ENCODE measurements at regions not wholly inside any gene's neighbourhood (a gene's known extent, or its start where the extent isn't known, plus 50 kb on each side); places are given as distances from the start of the nearest gene placed in this dataset.
A peak's percentile ranks its signal among the peaks of the same experiment; 100 is the strongest.

GRCh38 chr20:55790178-55790577 is 215.1 kb downstream of the CBLN4 start:
- no peak overlapping the region for H3K27ac ChIP-seq
- no peak for DNase-seq
- TF ChIP-seq, protein P1, sequence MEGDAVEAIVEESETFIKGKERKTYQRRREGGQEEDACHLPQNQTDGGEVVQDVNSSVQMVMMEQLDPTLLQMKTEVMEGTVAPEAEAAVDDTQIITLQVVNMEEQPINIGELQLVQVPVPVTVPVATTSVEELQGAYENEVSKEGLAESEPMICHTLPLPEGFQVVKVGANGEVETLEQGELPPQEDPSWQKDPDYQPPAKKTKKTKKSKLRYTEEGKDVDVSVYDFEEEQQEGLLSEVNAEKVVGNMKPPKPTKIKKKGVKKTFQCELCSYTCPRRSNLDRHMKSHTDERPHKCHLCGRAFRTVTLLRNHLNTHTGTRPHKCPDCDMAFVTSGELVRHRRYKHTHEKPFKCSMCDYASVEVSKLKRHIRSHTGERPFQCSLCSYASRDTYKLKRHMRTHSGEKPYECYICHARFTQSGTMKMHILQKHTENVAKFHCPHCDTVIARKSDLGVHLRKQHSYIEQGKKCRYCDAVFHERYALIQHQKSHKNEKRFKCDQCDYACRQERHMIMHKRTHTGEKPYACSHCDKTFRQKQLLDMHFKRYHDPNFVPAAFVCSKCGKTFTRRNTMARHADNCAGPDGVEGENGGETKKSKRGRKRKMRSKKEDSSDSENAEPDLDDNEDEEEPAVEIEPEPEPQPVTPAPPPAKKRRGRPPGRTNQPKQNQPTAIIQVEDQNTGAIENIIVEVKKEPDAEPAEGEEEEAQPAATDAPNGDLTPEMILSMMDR (IDR thresholded peaks at IDR 0.05), result no peak
- no peak for TF ChIP-seq POLR2A (IDR thresholded peaks at IDR 0.05)
- H3K9me3 ChIP-seq, result no peaks in the 10 kb centered on the region
- no peaks in the 10 kb centered on the region for H3K27me3 ChIP-seq
- intact Hi-C loops (cut with DNase I), result no loop called here
- no peak overlapping the region for H3K4me3 ChIP-seq
- H3K36me3 ChIP-seq, result no peaks in the 10 kb centered on the region
- H3K4me1 ChIP-seq, result no peaks in the 10 kb centered on the region
- ATAC-seq, result no peak
- WGBS, 4 donors, result 63 to 76% (median 71%) methylated on average over 6 of the region's 6 CpGs

DNA sequence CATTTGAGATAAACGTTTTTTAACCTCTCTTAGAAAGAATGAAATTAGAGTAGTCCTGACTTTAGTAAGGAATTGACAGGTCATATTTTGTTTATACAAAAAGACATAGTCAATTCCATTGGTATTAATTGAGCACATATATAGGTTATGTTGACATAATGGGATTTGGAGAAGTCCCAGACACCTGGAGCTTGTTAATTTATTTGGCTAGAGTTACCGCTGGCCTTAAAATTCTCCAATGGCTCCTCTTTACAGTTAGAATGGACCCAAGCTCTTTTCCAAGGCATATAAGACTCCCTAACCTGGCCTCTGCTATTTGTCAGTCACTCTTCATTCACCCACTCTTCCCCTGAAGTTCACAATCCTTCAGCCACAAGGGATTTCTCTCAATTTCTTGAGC is 221.3 kb downstream of the CBLN4 start:
- TF ChIP-seq, protein P1 (IDR thresholded peaks at IDR 0.05), result no peak
- no peak for TF ChIP-seq POLR2A (IDR thresholded peaks at IDR 0.05)
- DNase-seq (no peak), ATAC-seq (no peak)
- no peaks in the 10 kb centered on the region for H3K9me3 ChIP-seq
- no peaks in the 10 kb centered on the region for H3K4me1 ChIP-seq
- no peak overlapping the region for H3K27ac ChIP-seq
- intact Hi-C loops (cut with DNase I), result no loop called here
- no peaks in the 10 kb centered on the region for H3K36me3 ChIP-seq
- 49 to 62% (median 54%) methylated on average over 2 of the region's 2 CpGs for WGBS, 4 donors
- no peak overlapping the region for H3K4me3 ChIP-seq
- no peaks in the 10 kb centered on the region for H3K27me3 ChIP-seq

- Histone ChIP-seq H3K27me3 (no peaks in the 10 kb centered on the region), H3K9me3 (no peaks in the 10 kb centered on the region), H3K4me1 (no peaks in the 10 kb centered on the region), H3K36me3 (no peaks in the 10 kb centered on the region), H3K4me3 (peak overlapping the region in 1 of 12 donors; percentile 8), H3K27ac (no peak overlapping the region)
- DNase-seq, result no peak
- WGBS, 4 donors, result 60 to 74% (median 66%) methylated on average over 3 of the region's 3 CpGs
- TF ChIP-seq, protein P1 (IDR thresholded peaks at IDR 0.05), result no peak
- TF ChIP-seq POLR2A (IDR thresholded peaks at IDR 0.05), result no peak
- intact Hi-C loops (cut with DNase I), result no loop called here
- ATAC-seq, result no peak
Observed at GRCh38 chr20:55783381-55783780, 221.9 kb downstream of the CBLN4 start.

GRCh38 chr20:55782912-55783253 is 222.4 kb downstream of the CBLN4 start:
- Histone ChIP-seq H3K27me3 (no peaks in the 10 kb centered on the region), H3K27ac (no peak overlapping the region), H3K4me1 (no peaks in the 10 kb centered on the region), H3K36me3 (no peaks in the 10 kb centered on the region), H3K9me3 (no peaks in the 10 kb centered on the region), H3K4me3 (peak overlapping the region in 1 of 12 donors; percentile 8)
- DNase-seq (no peak), ATAC-seq (no peak)
- WGBS, 4 donors, result 51 to 59% (median 52%) methylated on average over 8 of the region's 8 CpGs
- TF ChIP-seq, protein P1 (IDR thresholded peaks at IDR 0.05), result no peak
- no peak for TF ChIP-seq POLR2A (IDR thresholded peaks at IDR 0.05)
- intact Hi-C loops (cut with DNase I), result no loop called here
